HT1080 (cell line): ENCODE measurements at regions not wholly inside any gene's neighbourhood (a gene's known extent, or its start where the extent isn't known, plus 50 kb on each side); places are given as distances from the start of the nearest gene placed in this dataset.
A peak's percentile ranks its signal among the peaks of the same experiment; 100 is the strongest.

ENCODE experiments used
- DNase-seq: peaks from one replicate; pipeline ENCODE4 v3.0.0-alpha.2; 2015; ENCODE audit warnings: low read depth

- DNase-seq: no peak
These were observed 324.1 kb upstream of the DIO3 start for GRCh38 chr14:101237252-101237616.

- DNase-seq: no peak
These were observed 322.2 kb upstream of the DIO3 start for GRCh38 chr14:101239065-101239464.

DNA sequence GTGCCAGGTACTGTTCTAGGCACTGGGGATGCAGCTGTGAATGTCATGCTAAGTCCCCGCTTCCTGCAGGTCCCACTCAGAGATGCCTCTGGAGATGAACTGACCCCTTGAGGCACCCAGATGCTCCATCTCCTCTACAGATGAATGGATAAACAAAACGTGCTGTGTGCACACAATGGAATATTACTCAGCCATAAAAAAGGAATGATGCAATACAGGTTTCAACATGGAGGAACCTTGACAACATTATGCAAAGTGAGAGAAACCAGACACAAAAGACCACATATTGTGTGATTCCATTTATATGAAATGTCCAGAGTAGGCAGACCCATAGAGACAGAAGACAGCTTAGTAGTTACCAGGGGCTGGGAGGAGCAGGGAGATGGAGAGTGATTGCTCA is 320.1 kb upstream of the DIO3 start:
- DNase-seq: no peak

DNA sequence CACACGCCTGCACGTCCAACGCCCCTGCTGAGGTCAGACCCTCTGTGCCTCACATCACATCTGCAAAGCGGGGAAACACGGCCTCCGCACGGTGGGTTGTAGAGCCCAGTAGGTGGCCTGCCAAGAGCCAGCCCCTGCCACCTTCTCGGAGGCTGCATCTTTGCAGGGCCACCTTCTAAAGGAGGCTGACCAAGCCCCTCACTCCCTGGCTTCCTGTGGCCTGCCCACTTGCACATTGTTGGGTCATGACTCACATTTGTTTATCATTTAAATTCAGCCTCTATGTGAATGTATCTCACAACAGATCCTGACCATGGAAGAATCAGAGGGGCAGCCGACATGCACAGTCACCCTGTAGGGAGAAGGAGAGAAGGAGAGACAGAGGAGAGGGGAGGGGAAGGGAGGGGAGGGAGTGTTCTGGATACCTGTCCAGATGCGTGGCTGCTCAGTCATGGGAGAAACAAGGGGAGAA is 319.5 kb upstream of the DIO3 start:
- DNase-seq: peak; percentile 2

GRCh38 chr14:101242442-101243385 is 318.6 kb upstream of the DIO3 start:
- DNase-seq: no peak

DNA sequence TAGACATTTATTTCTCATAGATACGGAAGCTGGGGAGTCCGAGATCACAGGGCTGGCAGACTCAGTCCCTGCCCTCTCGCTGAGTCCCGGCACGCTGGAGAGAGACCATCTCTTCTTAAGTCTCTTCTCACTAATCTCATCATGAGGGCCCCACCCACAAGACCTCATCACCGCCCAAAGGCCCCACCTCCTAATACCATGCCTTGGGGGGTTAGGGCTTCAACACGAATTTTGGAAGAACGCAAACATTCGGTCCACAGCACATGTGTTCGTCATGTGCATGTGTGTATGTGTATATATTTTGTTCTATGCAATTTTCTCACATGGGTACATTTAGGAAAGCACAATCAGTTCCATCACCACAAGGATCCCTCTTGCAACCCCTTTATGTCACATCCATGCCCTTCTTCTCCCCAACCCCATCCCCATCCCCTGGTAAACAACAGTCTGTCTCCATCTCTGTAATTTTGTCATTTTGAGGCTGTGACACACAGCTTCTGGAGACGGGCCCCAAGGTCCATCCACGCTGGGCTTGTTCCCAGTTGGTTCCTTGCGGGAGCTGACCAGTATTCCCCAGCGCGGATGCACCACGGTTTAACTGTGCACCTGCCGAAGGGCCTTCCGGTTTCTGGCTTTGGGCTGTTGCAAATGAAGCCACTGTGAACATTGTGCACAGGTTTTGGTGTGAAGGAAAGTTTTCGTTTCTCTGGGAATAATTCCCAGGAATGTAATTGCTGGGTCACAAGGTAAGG is 317.5 kb upstream of the DIO3 start:
- DNase-seq: no peak

GRCh38 chr14:101246894-101247841 is 314.1 kb upstream of the DIO3 start:
- DNase-seq: no peak

DNA sequence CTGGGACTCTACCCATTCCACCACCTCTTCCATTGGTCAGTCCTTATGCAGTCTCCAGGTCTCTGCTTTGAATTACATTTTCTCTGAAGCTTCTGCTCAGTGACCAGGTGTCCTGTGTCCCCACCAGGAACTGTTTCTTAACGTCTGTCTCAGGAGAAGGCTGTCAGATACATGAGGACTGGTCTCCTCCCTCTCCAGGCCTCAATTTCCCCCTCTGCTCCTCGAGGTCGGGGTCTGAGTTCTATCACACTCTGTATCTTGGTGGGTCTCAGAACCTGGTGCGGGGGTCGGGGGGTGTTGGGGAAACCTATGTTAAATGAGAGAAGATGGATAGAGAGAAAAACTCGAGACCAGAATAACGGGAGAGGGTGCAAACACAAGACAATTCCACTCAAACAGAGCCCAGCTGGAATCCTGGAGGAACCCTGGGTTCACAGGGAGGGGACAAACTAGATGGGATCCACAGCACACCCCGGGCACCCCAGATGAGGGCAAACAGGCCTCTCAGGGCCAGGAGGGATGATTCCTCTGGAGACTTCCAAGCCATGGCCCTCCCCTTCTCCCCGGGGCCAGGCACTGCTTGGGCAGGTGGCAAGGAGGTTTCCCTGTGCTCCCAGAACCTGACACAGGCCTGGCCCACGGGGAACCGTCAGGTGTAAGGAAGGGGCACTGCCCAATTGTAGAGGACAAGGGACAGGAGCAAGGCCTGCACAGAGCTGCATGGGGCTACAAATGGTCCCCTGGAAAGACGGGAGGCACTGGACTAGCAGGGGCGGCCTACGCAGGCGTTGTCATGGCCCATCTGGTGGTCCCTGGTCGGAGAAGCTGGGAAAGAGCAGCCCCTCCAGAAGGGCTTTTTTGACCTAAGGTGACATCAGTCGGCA is 313.2 kb upstream of the DIO3 start:
- DNase-seq: no peak

DNA sequence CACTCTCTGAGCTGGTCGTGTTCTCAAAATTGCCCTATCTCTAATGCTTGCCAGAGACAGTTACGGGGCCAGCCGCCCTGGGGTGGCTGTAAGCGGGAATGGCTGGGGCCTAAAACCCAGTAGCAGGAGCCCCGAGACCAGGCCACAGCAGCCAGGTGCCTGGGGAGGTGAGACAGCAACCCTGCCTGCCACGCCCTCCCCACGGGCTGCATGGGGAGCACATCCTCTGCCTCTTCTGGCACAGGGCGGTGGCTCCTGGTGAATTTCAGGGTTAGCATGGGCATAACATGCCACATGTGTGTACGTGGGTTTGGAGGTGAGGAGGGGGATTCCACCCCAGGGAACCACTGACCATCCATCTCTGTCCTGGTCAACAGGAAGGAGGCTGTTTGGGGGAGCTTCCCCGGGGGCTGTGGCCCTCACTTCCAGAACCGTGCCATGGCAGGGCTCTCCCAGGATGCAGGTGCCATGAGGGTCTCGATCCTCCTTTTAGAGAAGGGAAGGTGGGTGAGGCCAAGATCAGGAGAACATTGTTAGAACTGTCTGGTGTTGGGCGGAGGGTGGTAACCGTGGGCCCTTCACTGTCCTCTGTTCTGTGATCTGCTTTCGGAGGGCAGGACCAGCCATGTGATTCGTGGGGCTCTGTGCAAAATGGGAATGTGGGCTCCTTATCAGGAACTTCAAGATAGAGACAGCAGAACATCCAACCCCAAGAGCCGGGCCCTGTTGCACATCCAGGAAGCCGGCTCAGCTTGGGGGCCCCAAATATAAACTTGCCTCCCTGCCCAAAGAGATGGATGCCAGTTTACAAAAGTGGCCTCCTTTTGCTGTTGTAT is 312.2 kb upstream of the DIO3 start:
- no peak for DNase-seq

GRCh38 chr14:101249676-101250036 is 311.6 kb upstream of the DIO3 start:
- DNase-seq: no peak

GRCh38 chr14:101250336-101250947 is 310.9 kb upstream of the DIO3 start:
- DNase-seq: no peak

DNA sequence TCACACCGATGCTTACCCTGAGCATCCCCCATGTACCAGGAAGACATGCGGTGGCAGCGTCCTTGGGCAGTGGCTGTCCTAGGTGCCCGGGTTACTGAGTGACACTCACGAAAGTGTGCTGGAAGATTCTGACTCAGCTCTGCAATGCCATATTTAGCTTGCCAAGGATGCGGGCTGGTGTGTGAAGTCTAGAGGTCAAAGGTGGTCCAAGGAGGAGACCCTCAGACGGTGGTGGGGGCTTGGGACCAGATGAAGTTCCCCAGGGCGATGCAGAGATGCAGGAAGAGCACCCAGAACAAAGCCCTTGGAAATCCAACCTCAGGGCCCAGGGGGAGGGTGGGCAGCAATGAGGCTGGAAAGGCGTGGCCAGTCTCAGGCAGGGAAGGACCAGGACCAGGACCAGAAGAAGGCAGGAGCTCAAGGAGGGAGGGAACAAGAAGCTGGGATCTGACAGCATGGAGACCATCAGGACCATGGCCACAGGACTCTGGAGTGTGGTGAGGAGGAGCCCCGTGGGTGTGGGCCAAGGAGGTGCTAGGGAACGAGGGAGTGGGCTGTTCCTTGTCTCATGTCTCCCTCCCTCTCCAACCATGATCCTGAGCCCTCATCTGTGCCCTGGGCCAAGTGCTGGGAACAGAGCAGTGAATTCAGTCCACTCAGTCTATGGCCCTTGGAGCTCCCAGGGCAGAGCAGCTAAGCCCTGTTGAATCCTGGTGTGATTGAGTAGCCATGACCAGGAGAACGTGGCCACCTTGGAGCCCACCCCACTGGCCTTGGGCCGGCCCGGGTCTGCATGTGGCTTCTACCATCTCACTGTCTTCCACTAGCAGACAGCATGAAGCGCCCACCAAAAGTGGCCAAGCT is 310.1 kb upstream of the DIO3 start:
- no peak for DNase-seq

- DNase-seq: no peak
These were observed 309.4 kb upstream of the DIO3 start for GRCh38 chr14:101251812-101252442.

- no peak for DNase-seq
These were observed 308.7 kb upstream of the DIO3 start for GRCh38 chr14:101252443-101253214.

GRCh38 chr14:101253948-101254347 is 307.3 kb upstream of the DIO3 start:
- DNase-seq: no peak
